Type B pancreatic cell (in vitro differentiated cells): ENCODE measurements at regions not wholly inside any gene's neighbourhood (a gene's known extent, or its start where the extent isn't known, plus 50 kb on each side); places are given as distances from the start of the nearest gene placed in this dataset.

Experiments used
- DNase-seq: peaks from one replicate; pipeline ENCODE4 v3.0.0; 2021; ENCODE audit warnings: mixed read lengths; ENCODE audit not compliant: unreplicated experiment; ENCODE audit errors: extremely low spot score
- H3K27ac Mint-ChIP-seq: 2 replicates; pipeline ENCODE4 v1.8.0; 2021; ENCODE audit warnings: mild to moderate bottlenecking, mixed read lengths
- H3K27me3 Mint-ChIP-seq: 2 replicates; pipeline ENCODE4 v1.8.0; 2021; ENCODE audit warnings: mixed read lengths
- H3K36me3 Mint-ChIP-seq: 2 replicates; pipeline ENCODE4 v1.8.0; 2021; ENCODE audit warnings: mixed read lengths
- H3K4me1 Mint-ChIP-seq: one replicate; pipeline ENCODE4 v1.8.0; 2021; ENCODE audit warnings: mixed read lengths; ENCODE audit not compliant: unreplicated experiment
- H3K4me3 Mint-ChIP-seq: 2 replicates; pipeline ENCODE4 v1.8.0; 2021; ENCODE audit warnings: mild to moderate bottlenecking, mixed read lengths
- H3K9me3 Mint-ChIP-seq: 2 replicates; pipeline ENCODE4 v1.8.0; 2021; ENCODE audit warnings: mixed read lengths
- CTCF ChIP-seq: fragments of 200-600 bp; sonication (generic); conservative IDR thresholded peaks from 2 replicates; pipeline ENCODE4 v1.5.0; 2021; ENCODE audit warnings: antibody characterized with exemption, mild to moderate bottlenecking

- no peaks in the 10 kb centered on the region for H3K36me3 Mint-ChIP-seq
- H3K4me3 Mint-ChIP-seq, result no peak overlapping the region
- DNase-seq, result no peak
- no peaks in the 10 kb centered on the region for H3K27me3 Mint-ChIP-seq
- no peak overlapping the region for H3K27ac Mint-ChIP-seq
- no peaks in the 10 kb centered on the region for H3K4me1 Mint-ChIP-seq
- TF ChIP-seq CTCF, result no peak
- H3K9me3 Mint-ChIP-seq, result no peaks in the 10 kb centered on the region
Observed at GRCh38 chrX:123060986-123061385, 123.1 kb upstream of the GRIA3 start.

- no peak for DNase-seq
Observed at GRCh38 chrX:123064053-123064452, 120.0 kb upstream of the GRIA3 start.

GRCh38 chrX:123072686-123073385, 111.2 kb upstream of the GRIA3 start:
- H3K27ac Mint-ChIP-seq, result no peak overlapping the region
- no peak for TF ChIP-seq CTCF
- no peak overlapping the region for H3K4me3 Mint-ChIP-seq
- H3K36me3 Mint-ChIP-seq, result no peaks in the 10 kb centered on the region
- no peaks in the 10 kb centered on the region for H3K27me3 Mint-ChIP-seq
- DNase-seq, result no peak
- H3K9me3 Mint-ChIP-seq, result no peaks in the 10 kb centered on the region
- peaks cover 4% of the 10 kb centered on the region for H3K4me1 Mint-ChIP-seq

More at GRCh38 chrX:123064053-123064452, 120.0 kb upstream of the GRIA3 start:
- Mint-ChIP-seq H3K4me1 (no peaks in the 10 kb centered on the region), H3K4me3 (no peak overlapping the region), H3K27me3 (no peaks in the 10 kb centered on the region), H3K9me3 (no peaks in the 10 kb centered on the region), H3K36me3 (no peaks in the 10 kb centered on the region), H3K27ac (no peak overlapping the region)
- TF ChIP-seq CTCF, result no peak

GRCh38 chrX:123075947-123076561, 108.0 kb upstream of the GRIA3 start:
- no peak for DNase-seq
- Mint-ChIP-seq H3K27ac (no peak overlapping the region), H3K4me3 (no peak overlapping the region), H3K4me1 (peaks cover 6% of the 10 kb centered on the region), H3K9me3 (no peaks in the 10 kb centered on the region), H3K27me3 (no peaks in the 10 kb centered on the region), H3K36me3 (no peaks in the 10 kb centered on the region)
- TF ChIP-seq CTCF, result no peak

- Mint-ChIP-seq H3K36me3 (no peaks in the 10 kb centered on the region), H3K27me3 (no peaks in the 10 kb centered on the region), H3K9me3 (no peaks in the 10 kb centered on the region), H3K4me3 (no peak overlapping the region), H3K27ac (no peak overlapping the region), H3K4me1 (peaks cover 6% of the 10 kb centered on the region)
- TF ChIP-seq CTCF, result no peak
- no peak for DNase-seq
Observed at GRCh38 chrX:123077631-123078030, 106.4 kb upstream of the GRIA3 start.
